Upper lobe of left lung (tissue), 4 donors: ENCODE measurements at regions not wholly inside any gene's neighbourhood (a gene's known extent, or its start where the extent isn't known, plus 50 kb on each side); places are given as distances from the start of the nearest gene placed in this dataset.

ENCODE experiments used
- EP300 ChIP-seq, 4 donors: sonication (generic); formaldehyde crosslinking; IDR thresholded peaks; one replicate each; pipeline ENCODE4 v1.5.1; 2017; ENCODE audit warnings: antibody characterized with exemption in 4 of 4, control low read depth in 2 of 4
- POLR2A ChIP-seq, 4 donors: fragments of 450-650 bp; IDR thresholded peaks; one replicate each; pipeline ENCODE4 v1.5.1; 2016 to 2017; ENCODE audit warnings: antibody characterized with exemption in 4 of 4, mild to moderate bottlenecking in 2 of 4
- POLR2AphosphoS5 ChIP-seq, 2 donors: sonication (generic); formaldehyde crosslinking; IDR thresholded peaks; one replicate each; pipeline ENCODE4 v1.5.1; 2017; ENCODE audit warnings: antibody characterized with exemption in 2 of 2
- TF ChIP-seq, protein P1 (sequence below), 6 experiments: fragments of 450-650 bp in 4 of 6; fragments of 200-600 bp in 2 of 6; sonication (generic) in 2 of 6; IDR thresholded peaks; one replicate each; pipeline ENCODE4 v1.5.1; 2016 to 2019; ENCODE audit warnings: antibody characterized with exemption in 6 of 6

DNA sequence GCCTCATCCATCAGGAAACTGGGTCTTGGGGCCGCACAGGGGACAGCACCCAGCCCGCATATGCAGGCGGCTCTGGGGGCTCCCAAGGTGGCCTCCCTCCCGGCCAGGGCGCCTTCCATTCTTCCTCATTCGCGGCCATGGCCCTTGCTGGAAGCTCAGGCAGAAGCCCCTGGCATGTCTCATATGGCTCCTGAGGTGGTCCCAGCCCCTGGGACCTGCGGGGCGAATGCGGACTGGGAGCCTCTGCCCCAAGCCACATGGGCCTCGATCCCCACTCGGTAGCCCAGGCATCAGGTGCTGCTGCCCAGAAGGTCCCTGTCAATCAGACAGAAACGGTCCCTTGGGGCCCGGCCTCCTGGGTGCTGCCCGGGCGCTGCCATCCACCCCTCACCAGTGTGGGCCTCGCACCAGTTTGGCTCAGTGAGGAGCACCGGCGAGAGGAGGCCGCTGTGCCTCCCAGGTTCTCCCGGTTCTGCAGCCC is 301.6 kb downstream of the TEX29 start:
- TF ChIP-seq, protein P1, sequence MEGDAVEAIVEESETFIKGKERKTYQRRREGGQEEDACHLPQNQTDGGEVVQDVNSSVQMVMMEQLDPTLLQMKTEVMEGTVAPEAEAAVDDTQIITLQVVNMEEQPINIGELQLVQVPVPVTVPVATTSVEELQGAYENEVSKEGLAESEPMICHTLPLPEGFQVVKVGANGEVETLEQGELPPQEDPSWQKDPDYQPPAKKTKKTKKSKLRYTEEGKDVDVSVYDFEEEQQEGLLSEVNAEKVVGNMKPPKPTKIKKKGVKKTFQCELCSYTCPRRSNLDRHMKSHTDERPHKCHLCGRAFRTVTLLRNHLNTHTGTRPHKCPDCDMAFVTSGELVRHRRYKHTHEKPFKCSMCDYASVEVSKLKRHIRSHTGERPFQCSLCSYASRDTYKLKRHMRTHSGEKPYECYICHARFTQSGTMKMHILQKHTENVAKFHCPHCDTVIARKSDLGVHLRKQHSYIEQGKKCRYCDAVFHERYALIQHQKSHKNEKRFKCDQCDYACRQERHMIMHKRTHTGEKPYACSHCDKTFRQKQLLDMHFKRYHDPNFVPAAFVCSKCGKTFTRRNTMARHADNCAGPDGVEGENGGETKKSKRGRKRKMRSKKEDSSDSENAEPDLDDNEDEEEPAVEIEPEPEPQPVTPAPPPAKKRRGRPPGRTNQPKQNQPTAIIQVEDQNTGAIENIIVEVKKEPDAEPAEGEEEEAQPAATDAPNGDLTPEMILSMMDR (IDR thresholded peaks at IDR 0.05) = no peak
- TF ChIP-seq EP300 (IDR thresholded peaks at IDR 0.05) (no peak), POLR2A (IDR thresholded peaks at IDR 0.05) (no peak), POLR2AphosphoS5 (IDR thresholded peaks at IDR 0.05) (no peak)
